GM12878 (cell line): ENCODE measurements at regions not wholly inside any gene's neighbourhood (a gene's known extent, or its start where the extent isn't known, plus 50 kb on each side); places are given as distances from the start of the nearest gene placed in this dataset.

Experiments used
- ATAC-seq: fragments of 200-7000 bp; cut with Tn5 transposase; 3 replicates; pipeline ENCODE4 v1.9.1; 2020; ENCODE audit warnings: mild to moderate bottlenecking, moderate library complexity
- BruUV-seq: library from RNA; stranded (reverse); fragments of 400-500 nt; replicated peaks from 2 replicates; lab custom pipeline; 2021; lab: Mats Ljungman, UMichigan
- CTCF ChIA-PET: fragments of 300-600 bp; sonication (Branson Sonifier 250); formaldehyde crosslinking; extraction: SDS; loops from one replicate; lab custom pipeline; 2021; ENCODE audit warnings: inconsistent platforms; lab: Yijun Ruan, JAX
- POLR2A ChIA-PET: fragments of 350-600 bp; formaldehyde crosslinking; extraction: SDS; loops from one replicate; lab custom pipeline; 2021; ENCODE audit warnings: inconsistent platforms; lab: Charles Lee
- RAD21 ChIA-PET: fragments of 300-600 bp; sonication (Branson Sonifier 250); formaldehyde crosslinking; loops from one replicate; lab custom pipeline; 2023; ENCODE audit warnings: antibody characterized with exemption; ENCODE audit not compliant: unreplicated experiment; lab: Charles Lee
- SMC1A ChIA-PET: fragments of 300-600 bp; sonication (Branson Sonifier 250); formaldehyde crosslinking; loops from one replicate; lab custom pipeline; 2023; ENCODE audit not compliant: unreplicated experiment, uncharacterized antibody; lab: Charles Lee
- DNase-seq: peaks from one replicate; pipeline ENCODE4 v3.0.0-alpha.2; 2011; ENCODE audit warnings: low read depth, low spot score
- FAIRE-seq: peaks from 3 replicates; lab custom pipeline; 2011; peaks lifted over from hg19 to GRCh38; lab: Jason Lieb, UNC
- H2AFZ ChIP-seq: 2 replicates; pipeline ENCODE4 v1.6.0; 2011; ENCODE audit warnings: low read depth, low read length, control low read depth; ENCODE audit not compliant: control insufficient read depth
- H3K27ac ChIP-seq: 2 replicates; pipeline ENCODE4 v1.5.1; 2011; ENCODE audit warnings: control low read depth; ENCODE audit not compliant: control insufficient read depth, insufficient read depth
- H3K27me3 ChIP-seq, 2 experiments: replicated peaks in 1 of 2; 2 replicates each; pipeline versions ENCODE4 v1.6.0 to v1.6.1; 2011; ENCODE audit warnings: low read length in 1 of 2; ENCODE audit not compliant: control insufficient read depth in 2 of 2, insufficient read depth in 2 of 2
- H3K36me3 ChIP-seq, 2 experiments: 2 replicates each; pipeline ENCODE4 v1.5.1; 2011; ENCODE audit warnings: low read length in 1 of 2; ENCODE audit not compliant: control insufficient read depth in 2 of 2, insufficient read depth in 2 of 2
- H3K4me1 ChIP-seq: 2 replicates; pipeline ENCODE4 v1.6.1; 2011; ENCODE audit warnings: mild to moderate bottlenecking, low read length, moderate library complexity, mixed read lengths; ENCODE audit not compliant: control insufficient read depth, insufficient read depth
- H3K4me2 ChIP-seq: 2 replicates; pipeline ENCODE4 v1.6.0; 2011; ENCODE audit warnings: control low read depth; ENCODE audit not compliant: control insufficient read depth, insufficient read depth
- H3K4me3 ChIP-seq: fragments of 200-600 bp; sonication (generic); 2 replicates; pipeline ENCODE4 v1.5.1; 2016
- H3K79me2 ChIP-seq: 2 replicates; pipeline ENCODE4 v1.6.0; 2011; ENCODE audit warnings: low read length; ENCODE audit not compliant: control insufficient read depth, insufficient read depth
- H3K9ac ChIP-seq: 2 replicates; pipeline ENCODE4 v1.8.0; 2011; ENCODE audit warnings: low read length, control low read depth, mixed read lengths; ENCODE audit not compliant: control insufficient read depth, insufficient read depth
- H3K9me3 ChIP-seq: replicated peaks from 3 replicates; pipeline ENCODE4 v1.5.1; 2011; ENCODE audit warnings: mild to moderate bottlenecking, low read length; ENCODE audit not compliant: control insufficient read depth, insufficient read depth
- H4K20me1 ChIP-seq: 2 replicates; pipeline ENCODE4 v1.6.0; 2011; ENCODE audit not compliant: control insufficient read depth, insufficient read depth
- E4F1 ChIP-seq: fragments of 450-650 bp; IDR thresholded peaks from 2 replicates; pipeline ENCODE4 v1.6.1; 2018; ENCODE audit warnings: borderline replicate concordance, mild to moderate bottlenecking; ENCODE audit not compliant: partially characterized antibody
- FOXM1 ChIP-seq: IDR thresholded peaks from 2 replicates; pipeline ENCODE4 v1.6.1; 2012; ENCODE audit warnings: low read depth, mild to moderate bottlenecking, inconsistent platforms, low read length, moderate library complexity
- NFYA ChIP-seq: IDR thresholded peaks from 2 replicates; pipeline ENCODE4 v1.6.1; 2011; ENCODE audit warnings: low read depth, mild to moderate bottlenecking, low read length, improper control_type of control experiment, borderline replicate concordance
- PRDM15 ChIP-seq: fragments of 450-650 bp; formaldehyde crosslinking; IDR thresholded peaks from 2 replicates; pipeline ENCODE4 v1.4.0; 2020; ENCODE audit warnings: mild to moderate bottlenecking, moderate library complexity
- RAD21 ChIP-seq: IDR thresholded peaks from 2 replicates; pipeline ENCODE4 v1.6.1; 2011; ENCODE audit warnings: mild to moderate bottlenecking, low read depth, low read length, moderate library complexity; ENCODE audit not compliant: insufficient read depth
- RFX5 ChIP-seq: IDR thresholded peaks from 2 replicates; pipeline ENCODE4 v1.6.1; 2011; ENCODE audit warnings: low read depth, low read length, improper control_type of control experiment
- SIX5 ChIP-seq: IDR thresholded peaks from 2 replicates; pipeline ENCODE4 v1.6.1; 2011; ENCODE audit warnings: mild to moderate bottlenecking, low read depth, low read length, moderate library complexity; ENCODE audit not compliant: severe bottlenecking
- SP1 ChIP-seq: IDR thresholded peaks from one replicate; pipeline ENCODE4 v1.6.1; 2011; ENCODE audit warnings: low read depth, low read length
- SUZ12 ChIP-seq: fragments of 200-600 bp; sonication (generic); IDR thresholded peaks from one replicate; pipeline ENCODE4 v1.6.1; 2018; ENCODE audit warnings: antibody characterized with exemption, mild to moderate bottlenecking; ENCODE audit not compliant: unreplicated experiment
- TCF3 ChIP-seq: IDR thresholded peaks from 2 replicates; pipeline ENCODE4 v1.6.1; 2012; ENCODE audit warnings: low read depth, mild to moderate bottlenecking, low read length, borderline replicate concordance; ENCODE audit not compliant: insufficient read depth
- ZNF207 ChIP-seq: fragments of 450-650 bp; IDR thresholded peaks from 2 replicates; pipeline ENCODE4 v1.6.1; 2014; ENCODE audit warnings: antibody characterized with exemption, mild to moderate bottlenecking, borderline replicate concordance
- ZNF274 ChIP-seq: IDR thresholded peaks from one replicate; pipeline ENCODE4 v1.8.0; 2011; ENCODE audit not compliant: insufficient read length, insufficient read depth
- ZNF687 ChIP-seq: fragments of 450-650 bp; IDR thresholded peaks from 2 replicates; pipeline ENCODE4 v1.6.1; 2017; ENCODE audit warnings: mild to moderate bottlenecking, moderate library complexity
- WGBS: methylation state at CpG from one replicate; pipeline ENCODE4 v1.1.6; 2016; ENCODE audit warnings: low lambda C conversion rate; ENCODE audit not compliant: insufficient replicate concordance, insufficient coverage; ENCODE audit errors: missing lambda C conversion rate; 5-methylcytosine and 5-hydroxymethylcytosine counted together
- in situ Hi-C: fragments of 300-500 bp; cut with MboI; formaldehyde crosslinking; loops from 9 replicates; pipeline ENCODE4 v1.14.3; 2018; ENCODE audit warnings: mixed read lengths
- intact Hi-C: fragments of 100-400 bp; cut with micrococcal nuclease; formaldehyde crosslinking; loops from one replicate; pipeline ENCODE4 v1.14.2; 2022; ENCODE audit not compliant: unreplicated experiment

- no peak for TF ChIP-seq TCF3
- no peak for TF ChIP-seq ZNF207
- no peak for TF ChIP-seq SP1
- no peak for TF ChIP-seq RFX5
- TF ChIP-seq, all 136 proteins: peak for 0
Measured at GRCh38 chr16:72725643-72726042, 322.3 kb downstream of the ZFHX3 start (continued).

GRCh38 chr16:72723781-72724180, 324.1 kb downstream of the ZFHX3 start:
- H4K20me1 ChIP-seq: no peaks in the 10 kb centered on the region
- ATAC-seq (no peak), DNase-seq (no peak), FAIRE-seq (no peak)
- SMC1A ChIA-PET: no interaction called here
- H3K4me1 ChIP-seq: no peaks in the 10 kb centered on the region
- H3K9me3 ChIP-seq: no peaks in the 10 kb centered on the region
- in situ Hi-C loops: no loop called here
- POLR2A ChIA-PET: no interaction called here
- CTCF ChIA-PET: interaction anchor here (1.0 kb wide), 1 partner anchor 23 kb away, joined by 3 read pairs; no protein-coding TSS in a partner anchor
- intact Hi-C loops: no loop called here
- BruUV-seq: no TSS peak
- no peak overlapping the region for H3K4me2 ChIP-seq
- WGBS: 83% methylated on average over 4 of the region's 4 CpGs
- no peaks in the 10 kb centered on the region for H3K36me3 ChIP-seq
- no peak overlapping the region for H3K9ac ChIP-seq
- no peaks in the 10 kb centered on the region for H3K79me2 ChIP-seq
- no peaks in the 10 kb centered on the region for H3K27me3 ChIP-seq
- H2AFZ ChIP-seq: no peak overlapping the region
- no peak overlapping the region for H3K4me3 ChIP-seq
- RAD21 ChIA-PET: no interaction called here
- no peak overlapping the region for H3K27ac ChIP-seq
- TF ChIP-seq ZNF207 (no peak), PRDM15 (no peak), ZNF687 (no peak), E4F1 (no peak), RAD21 (no peak), SUZ12 (no peak), ZNF274 (no peak), NFYA (no peak), SIX5 (no peak), FOXM1 (no peak)
